ENCODE measurements at regions not wholly inside any gene's neighbourhood (a gene's known extent, or its start where the extent isn't known, plus 50 kb on each side); places are given as distances from the start of the nearest gene placed in this dataset.
A peak's percentile ranks its signal among the peaks of the same experiment; 100 is the strongest.

DNA sequence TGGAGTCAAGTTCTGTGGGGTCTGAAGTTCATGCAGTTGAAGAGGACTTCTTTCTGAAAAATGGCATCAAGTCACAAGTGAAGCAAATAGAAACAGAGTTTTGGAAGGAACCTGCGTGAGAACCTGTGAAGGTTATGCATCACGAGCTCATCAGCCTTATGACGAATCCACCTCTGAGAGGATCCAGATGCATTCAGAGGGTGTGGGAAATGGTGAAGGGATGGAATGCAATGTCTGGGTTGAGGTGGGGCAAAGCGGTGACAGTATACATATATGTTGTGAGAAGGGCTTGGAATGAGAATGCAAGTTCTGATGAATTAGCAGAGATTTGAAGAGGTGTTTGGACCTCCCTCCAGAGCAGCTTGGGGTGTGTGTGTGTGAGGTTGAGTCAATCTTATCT, 382.1 kb upstream of the TBL1XR1 start:
- Mint-ChIP-seq H3K4me3 (no peak overlapping the region), H3K27me3 (ENCODE audit: low read depth) (no peaks in the 10 kb centered on the region), H3K9me3 (no peaks in the 10 kb centered on the region), H3K27ac (no peak overlapping the region), H3K36me3 (ENCODE audit: insufficient read depth in 2 of 2) (no peaks in the 10 kb centered on the region), H3K4me1 (ENCODE audit: low read depth) (no peaks in the 10 kb centered on the region)
- ATAC-seq (replicated peaks in 1 of 2) = no peak
- DNase-seq = no peak

DNA sequence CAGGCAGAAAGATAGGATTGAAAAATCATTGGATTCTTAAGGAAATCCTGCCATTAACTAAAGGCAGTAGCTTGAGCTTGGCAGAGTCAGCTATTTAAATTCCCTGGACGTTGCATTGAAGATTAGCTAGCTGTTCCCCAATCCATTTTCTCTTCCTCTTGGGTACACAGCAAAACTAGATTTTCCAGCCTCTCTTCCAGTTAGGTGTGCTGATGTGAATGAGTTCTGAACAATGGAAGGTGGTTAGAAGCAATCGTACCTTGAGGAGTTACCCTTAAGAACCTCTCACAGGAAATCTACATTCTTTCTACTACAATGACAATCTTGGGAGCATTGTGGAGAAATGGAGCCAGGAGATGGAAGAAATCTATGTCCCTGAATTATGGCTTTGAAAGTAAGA, 383.2 kb upstream of the TBL1XR1 start:
- no peak overlapping the region for H3K27ac Mint-ChIP-seq
- ATAC-seq (replicated peaks in 1 of 2) = no peak
- no peaks in the 10 kb centered on the region for H3K27me3 Mint-ChIP-seq (ENCODE audit: low read depth)
- H3K9me3 Mint-ChIP-seq = no peaks in the 10 kb centered on the region
- H3K36me3 Mint-ChIP-seq (ENCODE audit: insufficient read depth in 2 of 2) = no peaks in the 10 kb centered on the region
- no peak overlapping the region for H3K4me3 Mint-ChIP-seq
- no peaks in the 10 kb centered on the region for H3K4me1 Mint-ChIP-seq (ENCODE audit: low read depth)
- no peak for DNase-seq

DNA sequence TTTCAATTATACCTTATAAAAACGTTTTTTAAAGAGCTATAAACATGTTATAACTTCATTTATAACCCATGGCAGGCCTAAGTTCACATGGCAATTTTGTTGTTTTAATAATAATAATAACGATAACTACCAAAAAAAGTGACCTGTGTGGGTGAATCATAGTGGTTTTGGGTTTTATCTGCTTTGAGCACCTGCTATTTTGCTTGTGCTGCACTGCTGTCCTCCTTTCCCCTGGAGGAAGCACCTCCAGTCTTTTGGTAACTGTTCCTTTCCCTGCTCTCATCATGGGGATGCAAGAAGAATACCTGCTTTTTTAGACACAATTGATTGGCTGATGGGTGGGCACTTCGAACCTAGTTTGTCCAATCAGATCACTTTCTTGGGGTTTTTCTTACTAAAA, 388.0 kb upstream of the TBL1XR1 start:
- ATAC-seq (replicated peaks in 1 of 2) (no peak), DNase-seq (no peak)
- Mint-ChIP-seq H3K4me3 (no peak overlapping the region), H3K27ac (no peak overlapping the region), H3K9me3 (peaks cover 4% of the 10 kb centered on the region in 2 donors), H3K27me3 (ENCODE audit: low read depth) (no peaks in the 10 kb centered on the region), H3K4me1 (ENCODE audit: low read depth) (peaks cover 9% of the 10 kb centered on the region), H3K36me3 (ENCODE audit: insufficient read depth in 2 of 2) (peaks cover 2 to 3% of the 10 kb centered on the region in 2 donors)

DNA sequence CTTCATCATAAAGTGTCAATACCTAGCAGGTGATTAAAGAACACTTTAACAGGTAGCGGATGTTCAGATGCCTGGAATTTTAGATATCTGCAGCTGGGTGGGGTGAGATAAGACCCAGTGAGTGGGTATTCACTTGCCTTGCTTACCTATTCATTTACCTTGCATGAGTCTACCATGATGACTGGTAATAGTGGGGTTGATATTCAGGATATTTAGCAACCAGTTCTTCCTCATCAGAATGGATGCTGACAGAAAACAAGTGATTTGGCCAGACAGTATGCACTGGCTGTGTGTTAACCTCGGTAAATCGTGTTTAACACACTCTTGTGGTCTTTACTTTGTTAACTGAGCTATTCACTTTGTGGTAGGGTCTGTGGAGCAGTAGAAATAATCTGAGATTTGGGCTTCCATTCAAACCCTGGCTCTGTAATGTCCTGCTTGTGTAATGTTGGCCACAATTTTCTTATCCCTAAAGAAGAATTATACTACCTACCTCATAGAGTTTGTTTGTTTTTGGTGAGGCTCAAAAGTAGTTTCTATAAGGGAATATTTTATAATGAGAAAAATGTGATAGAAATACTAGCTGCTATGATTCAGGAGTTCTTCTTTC, 391.9 kb upstream of the TBL1XR1 start:
- H3K27ac Mint-ChIP-seq = no peak overlapping the region
- no peaks in the 10 kb centered on the region for H3K27me3 Mint-ChIP-seq (ENCODE audit: low read depth)
- peaks cover 2 to 3% of the 10 kb centered on the region in 2 donors for H3K36me3 Mint-ChIP-seq (ENCODE audit: insufficient read depth in 2 of 2)
- H3K4me3 Mint-ChIP-seq = no peak overlapping the region
- H3K9me3 Mint-ChIP-seq = peaks cover 4% of the 10 kb centered on the region in 2 donors
- peaks cover 43% of the 10 kb centered on the region for H3K4me1 Mint-ChIP-seq (ENCODE audit: low read depth)
- ATAC-seq (replicated peaks in 1 of 2) = no peak
- no peak for DNase-seq

DNA sequence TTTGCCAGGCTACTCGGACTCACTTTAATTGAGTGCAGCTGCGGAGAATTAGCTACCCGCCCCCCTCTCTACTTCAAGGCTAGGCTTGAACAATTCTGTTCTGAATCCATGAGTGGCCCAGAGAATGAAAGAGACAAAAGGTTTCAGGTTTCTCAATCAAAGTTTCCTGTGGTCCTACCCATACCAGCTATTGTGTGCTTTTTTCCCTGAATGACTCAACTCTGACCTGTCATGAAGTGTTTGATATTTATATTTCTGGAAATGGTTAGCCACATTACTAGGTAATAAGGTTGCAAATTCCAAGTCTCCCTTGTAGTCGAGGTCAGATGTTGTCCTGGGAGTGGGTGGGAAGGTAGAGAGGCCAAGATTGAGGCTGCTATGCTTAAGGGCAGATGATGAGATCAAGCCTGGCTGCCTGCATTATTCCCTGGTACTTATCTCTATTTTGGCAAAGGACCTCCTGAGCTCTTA, 392.7 kb upstream of the TBL1XR1 start:
- H3K4me3 Mint-ChIP-seq = peak overlapping the region; percentile 13 to 23
- peaks cover 44% of the 10 kb centered on the region for H3K4me1 Mint-ChIP-seq (ENCODE audit: low read depth)
- DNase-seq = peak in 1 of 2 donors; percentile 12
- H3K9me3 Mint-ChIP-seq = peaks cover 4% of the 10 kb centered on the region in 2 donors
- H3K27ac Mint-ChIP-seq = no peak overlapping the region
- H3K36me3 Mint-ChIP-seq (ENCODE audit: insufficient read depth in 2 of 2) = peaks cover 2 to 3% of the 10 kb centered on the region in 2 donors
- ATAC-seq (replicated peaks in 1 of 2) = peak; percentile 85 to 86
- H3K27me3 Mint-ChIP-seq (ENCODE audit: low read depth) = no peaks in the 10 kb centered on the region

DNA sequence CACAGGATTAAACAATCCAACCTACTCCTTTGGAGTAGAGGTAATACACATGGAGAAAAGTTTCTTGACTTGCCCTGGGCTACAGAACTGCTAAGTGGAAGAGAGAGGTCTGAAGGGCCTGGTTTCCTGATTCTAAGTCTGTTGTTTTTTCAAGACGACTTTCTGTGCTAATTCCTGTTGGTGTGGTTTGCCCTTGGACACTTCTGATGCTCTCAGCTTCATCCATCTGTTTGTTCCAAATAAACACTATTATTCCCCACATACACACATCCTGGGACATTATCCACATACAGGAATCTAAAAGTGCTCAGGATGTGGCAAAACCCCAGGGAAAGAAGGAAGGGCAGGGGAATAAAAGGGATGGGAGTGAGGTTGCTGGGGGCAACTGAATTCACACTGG, 393.5 kb upstream of the TBL1XR1 start:
- no peaks in the 10 kb centered on the region for H3K27me3 Mint-ChIP-seq (ENCODE audit: low read depth)
- peaks cover 2 to 3% of the 10 kb centered on the region in 2 donors for H3K36me3 Mint-ChIP-seq (ENCODE audit: insufficient read depth in 2 of 2)
- peaks cover 49% of the 10 kb centered on the region for H3K4me1 Mint-ChIP-seq (ENCODE audit: low read depth)
- H3K27ac Mint-ChIP-seq = no peak overlapping the region
- DNase-seq (no peak), ATAC-seq (replicated peaks in 1 of 2) (no peak)
- peaks cover 4% of the 10 kb centered on the region in 2 donors for H3K9me3 Mint-ChIP-seq
- H3K4me3 Mint-ChIP-seq = no peak overlapping the region

DNA sequence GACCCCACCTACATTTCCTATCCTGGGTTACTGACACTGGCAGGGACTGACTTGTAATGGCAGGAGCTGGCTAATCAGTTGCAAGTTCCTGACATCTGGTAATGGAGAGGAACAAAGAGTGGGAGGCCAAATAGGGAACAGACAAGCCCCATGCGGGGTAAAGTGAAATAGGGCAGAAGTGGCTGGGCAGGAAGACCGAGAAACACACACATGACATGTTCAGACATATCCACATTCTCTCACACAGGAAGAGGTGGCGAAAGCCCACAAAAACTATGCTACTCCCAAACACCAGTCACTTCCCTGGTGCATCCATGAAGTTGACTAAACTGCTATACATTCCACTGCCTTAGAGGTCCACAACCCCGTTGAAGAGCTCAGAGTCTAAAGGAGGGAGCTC, 394.1 kb upstream of the TBL1XR1 start:
- H3K9me3 Mint-ChIP-seq = peaks cover 4% of the 10 kb centered on the region in 2 donors
- ATAC-seq (replicated peaks in 1 of 2) (peak in 1 of 2 donors; percentile 40), DNase-seq (no peak)
- H3K27me3 Mint-ChIP-seq (ENCODE audit: low read depth) = no peaks in the 10 kb centered on the region
- no peak overlapping the region for H3K27ac Mint-ChIP-seq
- H3K36me3 Mint-ChIP-seq (ENCODE audit: insufficient read depth in 2 of 2) = peaks cover 2 to 3% of the 10 kb centered on the region in 2 donors
- peaks cover 54% of the 10 kb centered on the region for H3K4me1 Mint-ChIP-seq (ENCODE audit: low read depth)
- H3K4me3 Mint-ChIP-seq = no peak overlapping the region

DNA sequence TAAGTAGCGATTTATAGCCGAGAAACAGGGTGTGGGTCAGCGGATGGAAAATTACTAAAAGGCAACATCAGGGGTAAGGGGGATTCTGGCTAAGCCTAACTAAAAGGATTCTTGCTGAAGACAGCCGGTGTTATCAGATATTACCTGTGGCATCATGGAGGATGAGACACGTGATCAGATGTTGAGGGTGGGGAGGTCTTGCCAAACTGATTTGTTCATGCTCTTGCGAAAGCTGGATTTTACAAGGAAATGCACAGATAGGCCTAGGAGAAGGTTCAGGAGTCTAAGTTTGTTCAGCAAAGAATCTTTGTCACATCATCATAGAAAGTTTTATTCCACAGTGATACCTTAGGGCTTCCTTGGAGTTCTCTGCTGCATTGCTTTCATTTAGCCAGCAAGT, 396.8 kb upstream of the TBL1XR1 start:
- Mint-ChIP-seq H3K36me3 (ENCODE audit: insufficient read depth in 2 of 2) (peaks cover 0 to 2% of the 10 kb centered on the region in 2 donors), H3K9me3 (peaks cover 0 to 1% of the 10 kb centered on the region in 2 donors), H3K27me3 (ENCODE audit: low read depth) (no peaks in the 10 kb centered on the region), H3K27ac (no peak overlapping the region), H3K4me1 (ENCODE audit: low read depth) (peaks cover 81% of the 10 kb centered on the region), H3K4me3 (no peak overlapping the region)
- DNase-seq (no peak), ATAC-seq (replicated peaks in 1 of 2) (no peak)

DNA sequence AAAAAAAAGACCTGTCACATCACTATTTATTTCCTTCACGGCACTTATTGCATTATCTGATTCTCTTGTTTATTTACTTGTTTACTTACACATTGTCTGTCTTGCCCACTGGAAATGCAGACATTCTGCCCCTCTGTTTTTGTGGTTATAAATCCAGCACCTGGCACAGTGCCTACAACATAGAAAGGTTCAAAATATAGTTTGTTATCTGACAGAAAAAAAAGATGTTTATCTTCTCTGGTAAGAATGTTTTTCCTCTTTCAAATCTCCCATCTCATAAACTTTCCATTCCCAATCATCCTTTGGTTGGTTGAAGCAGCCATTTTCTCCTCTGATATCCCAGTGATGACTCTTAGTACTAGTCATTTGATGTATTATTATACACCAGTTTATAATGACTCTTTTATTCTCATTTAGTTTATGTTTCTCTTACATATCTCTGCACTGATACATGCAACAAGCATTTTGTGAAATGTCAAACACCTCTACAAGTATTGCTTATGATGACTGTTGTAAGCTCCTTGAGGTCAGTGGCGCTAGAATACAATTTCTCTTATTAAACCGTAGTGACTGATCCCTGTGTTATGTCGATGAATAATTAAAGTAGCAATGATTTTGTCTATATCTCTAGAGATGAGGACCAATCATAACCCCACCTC, 398.4 kb upstream of the TBL1XR1 start:
- peaks cover 0 to 2% of the 10 kb centered on the region in 2 donors for H3K36me3 Mint-ChIP-seq (ENCODE audit: insufficient read depth in 2 of 2)
- DNase-seq (no peak), ATAC-seq (replicated peaks in 1 of 2) (no peak)
- no peaks in the 10 kb centered on the region for H3K27me3 Mint-ChIP-seq (ENCODE audit: low read depth)
- H3K27ac Mint-ChIP-seq = peak overlapping the region; percentile 26
- peaks cover 0 to 2% of the 10 kb centered on the region in 2 donors for H3K9me3 Mint-ChIP-seq
- H3K4me3 Mint-ChIP-seq = no peak overlapping the region
- H3K4me1 Mint-ChIP-seq (ENCODE audit: low read depth) = peaks cover 81% of the 10 kb centered on the region

DNA sequence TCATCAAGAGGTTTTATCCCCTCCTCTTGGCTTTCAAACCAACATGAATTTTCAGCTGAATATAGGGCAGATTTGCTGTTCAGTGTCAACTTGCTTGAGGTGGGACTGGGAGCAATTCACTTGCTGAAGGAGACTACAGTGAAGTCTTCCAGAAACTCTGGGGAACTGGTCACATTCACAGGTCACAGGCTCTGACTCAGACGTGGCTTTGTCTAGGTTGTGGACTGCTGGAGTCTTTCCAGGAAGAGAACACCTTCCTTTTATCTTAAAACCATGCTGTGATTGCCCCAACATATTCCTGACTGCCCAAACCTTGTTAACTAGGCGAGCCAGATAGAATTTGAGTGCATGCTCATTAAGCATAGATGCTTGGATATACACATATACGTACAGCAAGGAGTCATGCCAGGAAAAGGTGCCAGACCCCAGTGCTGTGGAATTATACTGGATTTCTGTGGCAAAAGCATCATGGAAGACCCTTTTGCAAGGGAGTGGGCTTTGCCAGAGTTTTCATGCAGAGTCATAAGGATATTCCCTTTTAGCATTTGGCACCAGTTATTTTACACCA, 399.1 kb upstream of the TBL1XR1 start:
- H3K27me3 Mint-ChIP-seq (ENCODE audit: low read depth) = no peaks in the 10 kb centered on the region
- ATAC-seq (replicated peaks in 1 of 2) = no peak

DNA sequence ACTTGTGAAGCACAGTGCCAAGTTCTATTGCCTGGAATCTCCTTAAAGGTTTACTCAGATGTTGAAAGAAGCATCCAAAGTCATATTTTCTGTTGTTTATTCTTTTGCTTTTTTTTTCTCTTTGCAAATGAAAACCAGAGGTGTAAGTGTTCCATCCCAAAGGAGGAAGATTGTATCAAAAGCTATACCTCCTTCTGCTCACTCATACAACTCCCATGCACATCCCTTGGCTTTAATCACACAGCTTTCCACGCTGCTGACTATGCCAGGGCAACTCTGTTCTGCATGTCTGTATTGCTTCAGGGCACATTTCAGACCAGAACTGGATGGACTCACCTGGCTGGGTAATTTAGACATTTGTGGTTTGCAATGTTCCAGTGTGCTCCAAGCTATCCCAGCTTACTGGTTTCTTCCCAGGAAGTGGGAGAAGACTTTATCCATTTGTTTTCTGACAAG, 399.6 kb upstream of the TBL1XR1 start:
- Mint-ChIP-seq H3K4me1 (ENCODE audit: low read depth) (peaks cover 73% of the 10 kb centered on the region), H3K27me3 (ENCODE audit: low read depth) (no peaks in the 10 kb centered on the region), H3K9me3 (peaks cover 0 to 2% of the 10 kb centered on the region in 2 donors), H3K27ac (no peak overlapping the region), H3K36me3 (ENCODE audit: insufficient read depth in 2 of 2) (peaks cover 0 to 2% of the 10 kb centered on the region in 2 donors), H3K4me3 (peak overlapping the region in 1 of 2 donors; percentile 75)
- ATAC-seq (replicated peaks in 1 of 2) (no peak), DNase-seq (no peak)

More for the DNA sequence above, 399.1 kb upstream of the TBL1XR1 start:
- Mint-ChIP-seq H3K27ac (no peak overlapping the region), H3K4me1 (ENCODE audit: low read depth) (peaks cover 78% of the 10 kb centered on the region), H3K36me3 (ENCODE audit: insufficient read depth in 2 of 2) (peaks cover 0 to 2% of the 10 kb centered on the region in 2 donors), H3K4me3 (no peak overlapping the region), H3K9me3 (peaks cover 0 to 2% of the 10 kb centered on the region in 2 donors)
- DNase-seq = no peak

DNA sequence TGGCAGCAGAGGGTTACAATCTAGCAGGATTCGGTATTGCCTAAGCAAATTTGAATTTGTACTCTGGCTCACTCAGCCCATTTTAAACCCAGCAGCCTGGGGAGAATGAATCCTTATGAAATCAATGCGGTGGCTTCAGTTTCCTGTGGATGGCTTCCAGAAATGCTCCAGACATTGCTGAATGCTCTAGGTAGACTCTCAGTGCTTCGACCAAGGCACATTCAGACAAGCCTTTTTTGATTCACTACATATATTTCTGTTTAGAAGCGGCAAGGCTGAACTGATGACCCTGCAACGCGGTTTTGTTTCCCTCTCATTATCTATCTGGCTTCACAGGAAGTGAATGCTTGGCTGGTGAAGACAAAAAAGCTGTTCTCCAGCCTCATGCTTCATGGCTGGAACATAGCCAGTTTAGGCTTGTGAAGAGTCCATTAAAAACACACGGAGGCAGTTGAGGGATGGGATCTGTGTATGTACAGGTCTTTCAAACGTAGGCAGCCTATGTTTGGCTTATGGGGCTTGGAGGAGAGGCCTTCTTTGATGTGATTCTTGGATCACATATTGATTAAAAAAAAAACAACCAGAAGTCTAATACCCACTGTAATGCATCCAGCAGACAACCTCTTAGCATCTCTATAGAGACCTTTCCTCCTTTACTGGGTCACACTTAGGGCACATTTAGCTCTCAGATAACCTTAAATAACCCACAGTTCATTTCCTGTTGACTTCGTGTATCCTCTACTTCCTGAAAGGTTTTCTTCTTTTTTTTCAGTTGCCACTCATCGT, 400.2 kb upstream of the TBL1XR1 start:
- peaks cover 0 to 2% of the 10 kb centered on the region in 2 donors for H3K36me3 Mint-ChIP-seq (ENCODE audit: insufficient read depth in 2 of 2)
- peak; percentile 69 to 85 for ATAC-seq (replicated peaks in 1 of 2)
- peaks cover 0 to 2% of the 10 kb centered on the region in 2 donors for H3K9me3 Mint-ChIP-seq
- peak overlapping the region; percentile 62 to 75 for H3K4me3 Mint-ChIP-seq
- peak overlapping the region; percentile 95 for H3K27ac Mint-ChIP-seq
- peak; percentile 8 to 35 for DNase-seq
- peaks cover 74% of the 10 kb centered on the region for H3K4me1 Mint-ChIP-seq (ENCODE audit: low read depth)
- no peaks in the 10 kb centered on the region for H3K27me3 Mint-ChIP-seq (ENCODE audit: low read depth)

All from activated T-cell treated with anti-CD3 and anti-CD28 coated beads, Interleukin-2, amount 50 U/mL, for 72 hours (primary cell).